A673 (cell line): ENCODE measurements at regions not wholly inside any gene's neighbourhood (a gene's known extent, or its start where the extent isn't known, plus 50 kb on each side); places are given as distances from the start of the nearest gene placed in this dataset.

Source experiments
- BruUV-seq: library from RNA; stranded (reverse); fragments of 400-500 nt; replicated peaks from 2 replicates; lab custom pipeline; 2021; lab: Mats Ljungman, UMichigan
- CTCF ChIA-PET: fragments of 300-600 bp; sonication (Branson Sonifier 250); formaldehyde crosslinking; loops from one replicate; lab custom pipeline; 2022; ENCODE audit warnings: antibody characterized with exemption; lab: Charles Lee
- POLR2A ChIA-PET: fragments of 300-600 bp; sonication (Branson Sonifier 250); formaldehyde crosslinking; loops from one replicate; lab custom pipeline; 2022; ENCODE audit warnings: antibody characterized with exemption; ENCODE audit not compliant: low non-redundant PET; lab: Charles Lee
- DNase-seq: peaks from one replicate; pipeline ENCODE4 v3.0.0-alpha.2; 2015; ENCODE audit warnings: low spot score
- H3K27ac ChIP-seq: fragments of 200-600 bp; sonication (generic); 2 replicates; pipeline ENCODE4 v1.5.1; 2016; ENCODE audit warnings: mixed run types, low read depth, mild to moderate bottlenecking, mixed read lengths, antibody characterized with exemption, low read length; ENCODE audit not compliant: poor library complexity, severe bottlenecking
- H3K27me3 ChIP-seq: fragments of 200-600 bp; sonication (generic); replicated peaks from 2 replicates; pipeline ENCODE4 v1.6.1; 2017; ENCODE audit warnings: mixed run types, low read depth, mild to moderate bottlenecking, mixed read lengths, antibody characterized with exemption, low read length; ENCODE audit not compliant: insufficient read depth, poor library complexity
- H3K36me3 ChIP-seq: fragments of 200-600 bp; sonication (generic); 2 replicates; pipeline ENCODE4 v1.6.1; 2016; ENCODE audit warnings: mixed run types, mild to moderate bottlenecking, mixed read lengths, antibody characterized with exemption, low read length; ENCODE audit not compliant: insufficient read depth, poor library complexity, severe bottlenecking
- H3K4me1 ChIP-seq: fragments of 200-600 bp; sonication (generic); 2 replicates; pipeline ENCODE4 v1.6.1; 2017; ENCODE audit warnings: mixed run types, mild to moderate bottlenecking, mixed read lengths, antibody characterized with exemption, low read length; ENCODE audit not compliant: insufficient read depth, poor library complexity, severe bottlenecking
- H3K4me3 ChIP-seq: fragments of 200-600 bp; sonication (generic); 2 replicates; pipeline ENCODE4 v1.5.1; 2016; ENCODE audit warnings: low read depth, mixed run types, mild to moderate bottlenecking, mixed read lengths, low read length; ENCODE audit not compliant: poor library complexity, severe bottlenecking
- H3K9me3 ChIP-seq: fragments of 200-600 bp; sonication (generic); 2 replicates; pipeline ENCODE4 v1.6.1; 2016; ENCODE audit warnings: mixed run types, low read depth, mild to moderate bottlenecking, mixed read lengths, antibody characterized with exemption, low read length; ENCODE audit not compliant: poor library complexity, severe bottlenecking
- EZH2 ChIP-seq: fragments of 200-600 bp; sonication (generic); IDR thresholded peaks from 2 replicates; pipeline ENCODE4 v1.6.1; 2017; ENCODE audit warnings: borderline replicate concordance, low read depth, mild to moderate bottlenecking, mixed read lengths, antibody characterized with exemption, low read length; ENCODE audit not compliant: poor library complexity, severe bottlenecking
- intact Hi-C: fragments of 100-400 bp; cut with micrococcal nuclease; formaldehyde crosslinking; loops from one replicate; pipeline ENCODE4 v1.10.0; 2022; ENCODE audit not compliant: unreplicated experiment
- TF ChIP-seq, protein P1 (sequence below): fragments of 300-800, 200-600 bp; sonication (generic); conservative IDR thresholded peaks from 2 replicates; pipeline ENCODE4 v1.5.1; 2017; ENCODE audit warnings: low read depth, mild to moderate bottlenecking, antibody characterized with exemption, low read length, moderate library complexity, mixed read lengths

DNA sequence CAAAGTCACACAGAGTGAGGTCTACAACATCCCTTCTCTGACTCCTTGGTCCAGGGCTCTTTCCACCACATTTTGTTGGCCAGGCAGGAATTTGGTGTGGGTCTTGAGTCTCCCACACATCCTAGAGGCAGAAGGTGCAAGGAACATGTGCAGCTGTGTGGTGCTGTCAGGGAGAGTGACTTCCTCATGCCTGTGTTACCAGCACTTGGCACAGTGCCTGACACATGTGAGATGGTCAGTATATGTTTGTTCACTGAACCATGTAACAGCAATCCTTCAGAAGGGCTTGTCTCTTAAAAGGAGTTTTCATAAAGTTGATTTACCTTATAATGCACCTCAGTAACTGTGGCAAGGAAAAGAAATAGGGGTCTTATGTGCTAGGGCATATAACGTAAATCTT is 168.5 kb downstream of the CDC5L start:
- Histone ChIP-seq H3K9me3 (no peaks in the 10 kb centered on the region), H3K36me3 (no peaks in the 10 kb centered on the region), H3K4me3 (no peak overlapping the region), H3K4me1 (peaks cover 3% of the 10 kb centered on the region), H3K27me3 (no peaks in the 10 kb centered on the region), H3K27ac (no peak overlapping the region)
- TF ChIP-seq, protein P1, sequence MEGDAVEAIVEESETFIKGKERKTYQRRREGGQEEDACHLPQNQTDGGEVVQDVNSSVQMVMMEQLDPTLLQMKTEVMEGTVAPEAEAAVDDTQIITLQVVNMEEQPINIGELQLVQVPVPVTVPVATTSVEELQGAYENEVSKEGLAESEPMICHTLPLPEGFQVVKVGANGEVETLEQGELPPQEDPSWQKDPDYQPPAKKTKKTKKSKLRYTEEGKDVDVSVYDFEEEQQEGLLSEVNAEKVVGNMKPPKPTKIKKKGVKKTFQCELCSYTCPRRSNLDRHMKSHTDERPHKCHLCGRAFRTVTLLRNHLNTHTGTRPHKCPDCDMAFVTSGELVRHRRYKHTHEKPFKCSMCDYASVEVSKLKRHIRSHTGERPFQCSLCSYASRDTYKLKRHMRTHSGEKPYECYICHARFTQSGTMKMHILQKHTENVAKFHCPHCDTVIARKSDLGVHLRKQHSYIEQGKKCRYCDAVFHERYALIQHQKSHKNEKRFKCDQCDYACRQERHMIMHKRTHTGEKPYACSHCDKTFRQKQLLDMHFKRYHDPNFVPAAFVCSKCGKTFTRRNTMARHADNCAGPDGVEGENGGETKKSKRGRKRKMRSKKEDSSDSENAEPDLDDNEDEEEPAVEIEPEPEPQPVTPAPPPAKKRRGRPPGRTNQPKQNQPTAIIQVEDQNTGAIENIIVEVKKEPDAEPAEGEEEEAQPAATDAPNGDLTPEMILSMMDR = no peak
- no peak for TF ChIP-seq EZH2
- CTCF ChIA-PET = no interaction called here
- DNase-seq = no peak
- no TSS peak for BruUV-seq
- POLR2A ChIA-PET = no interaction called here
- intact Hi-C loops = no loop called here

DNA sequence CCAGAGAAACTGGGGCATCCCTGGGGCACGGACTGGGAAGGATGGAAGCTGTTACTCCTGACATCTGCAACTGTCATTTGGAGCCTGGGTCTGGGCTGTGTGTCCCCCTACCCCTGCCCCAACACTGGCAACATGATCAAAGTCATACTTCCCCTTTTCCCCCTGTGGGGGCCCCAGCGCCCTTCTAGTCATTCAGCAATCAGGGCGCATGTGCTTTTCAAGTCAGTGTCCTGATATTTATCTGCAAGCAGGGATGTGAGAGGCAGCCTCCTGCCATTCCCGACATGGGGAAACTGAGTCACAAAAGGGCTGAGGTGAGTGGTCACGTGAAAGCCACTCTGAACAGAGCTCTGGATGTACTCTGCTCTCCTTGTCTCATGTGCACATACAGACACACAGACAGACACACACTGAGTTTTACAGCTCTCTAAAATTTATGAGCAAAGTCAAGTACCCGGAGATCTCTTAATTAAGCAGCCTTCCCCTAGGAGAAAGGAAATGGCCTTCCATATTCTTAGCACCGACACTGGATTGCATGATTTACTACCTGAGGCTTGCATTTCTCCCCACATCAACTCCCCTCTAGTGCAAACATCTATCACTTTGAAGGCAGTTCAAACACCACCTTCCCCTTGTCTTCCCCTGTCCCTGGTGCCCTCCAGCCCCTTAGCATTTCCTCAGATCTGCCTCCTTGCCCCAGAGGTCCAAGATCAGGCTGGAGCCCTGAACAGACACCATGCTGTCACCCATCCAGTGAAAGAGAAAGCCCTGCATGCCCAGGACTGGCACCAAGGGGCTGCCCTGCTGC is 170.7 kb downstream of the CDC5L start:
- no peaks in the 10 kb centered on the region for H3K36me3 ChIP-seq
- H3K9me3 ChIP-seq = no peaks in the 10 kb centered on the region
- DNase-seq = no peak
- no peaks in the 10 kb centered on the region for H3K27me3 ChIP-seq
- no peak for TF ChIP-seq EZH2
- TF ChIP-seq, protein P1 = no peak
- no TSS peak for BruUV-seq
- intact Hi-C loops = no loop called here
- H3K4me3 ChIP-seq = no peak overlapping the region
- ChIA-PET POLR2A (no interaction called here), CTCF (no interaction called here)
- H3K27ac ChIP-seq = no peak overlapping the region
- peaks cover 6% of the 10 kb centered on the region for H3K4me1 ChIP-seq

DNA sequence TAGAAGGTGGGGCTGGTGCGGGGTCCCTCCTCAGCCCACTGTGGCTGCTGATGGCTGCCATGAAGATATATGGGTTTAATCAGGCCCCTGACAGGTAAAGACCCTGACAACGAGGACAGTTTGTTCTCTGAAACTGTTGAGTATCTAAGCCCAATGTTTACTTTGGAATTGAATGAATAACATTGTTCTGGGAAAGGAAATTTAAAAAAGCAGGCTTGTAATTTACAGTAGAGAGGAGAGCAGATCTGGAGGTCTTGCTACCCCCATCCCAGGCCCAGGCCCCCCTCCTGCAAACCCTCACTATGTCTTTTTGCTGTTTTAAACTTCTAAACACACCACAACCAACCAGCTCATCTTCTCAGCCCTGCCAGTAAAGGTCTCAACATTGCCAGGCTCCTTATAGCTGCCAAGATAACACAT is 171.3 kb downstream of the CDC5L start:
- H3K27me3 ChIP-seq = no peaks in the 10 kb centered on the region
- intact Hi-C loops = no loop called here
- CTCF ChIA-PET = no interaction called here
- POLR2A ChIA-PET = no interaction called here
- H3K4me3 ChIP-seq = no peak overlapping the region
- H3K4me1 ChIP-seq = peaks cover 6% of the 10 kb centered on the region
- H3K9me3 ChIP-seq = no peaks in the 10 kb centered on the region
- TF ChIP-seq, protein P1 = no peak
- no peak for TF ChIP-seq EZH2
- DNase-seq = no peak
- H3K27ac ChIP-seq = no peak overlapping the region
- BruUV-seq = no TSS peak
- H3K36me3 ChIP-seq = no peaks in the 10 kb centered on the region
